SK-N-SH (cell line): ENCODE measurements at regions not wholly inside any gene's neighbourhood (a gene's known extent, or its start where the extent isn't known, plus 50 kb on each side); places are given as distances from the start of the nearest gene placed in this dataset.

Experiments used
- CTCF ChIA-PET: fragments of 300-600, 350-600 bp; formaldehyde crosslinking; extraction: SDS; loops from one replicate; lab custom pipeline; 2021; lab: Yijun Ruan, JAX
- POLR2A ChIA-PET: fragments of 350-600 bp; sonication (Branson Sonifier 250); formaldehyde crosslinking; extraction: SDS; loops from one replicate; lab custom pipeline; 2020; ENCODE audit warnings: antibody characterized with exemption, inconsistent platforms; lab: Yijun Ruan, JAX
- DNase-seq: peaks from one replicate; pipeline ENCODE4 v3.0.0; 2012
- H2AFZ ChIP-seq: fragments of 200-600 bp; sonication (generic); 2 replicates; pipeline ENCODE4 v1.8.1; 2016; ENCODE audit warnings: antibody characterized with exemption, mild to moderate bottlenecking, low read depth
- H3F3A ChIP-seq: fragments of 200-600 bp; sonication (generic); replicated peaks from 2 replicates; pipeline ENCODE3; 2016; ENCODE audit warnings: antibody characterized with exemption, mild to moderate bottlenecking; ENCODE audit not compliant: insufficient read depth
- H3K27ac ChIP-seq, 2 experiments: fragments of 200-500 bp in 1 of 2; fragments of 200-600 bp in 1 of 2; sonication (Bioruptor generic) in 1 of 2; sonication (generic), shearing (Covaris generic) in 1 of 2; 2 replicates each; pipeline versions ENCODE4 v1.5.1 to v1.6.1; 2014 to 2016; ENCODE audit warnings: low read depth in 2 of 2, inconsistent platforms in 1 of 2, low read length in 1 of 2, mild to moderate bottlenecking in 1 of 2, mixed read lengths in 1 of 2
- H3K27me3 ChIP-seq: fragments of 200-600 bp; sonication (generic), shearing (Covaris generic); 2 replicates; pipeline ENCODE4 v1.6.1; 2016; ENCODE audit warnings: mixed run types; ENCODE audit not compliant: insufficient read depth
- H3K36me3 ChIP-seq, 2 experiments: fragments of 200-500 bp in 1 of 2; fragments of 200-600 bp in 1 of 2; sonication (Bioruptor generic) in 1 of 2; sonication (generic) in 1 of 2; replicated peaks in 1 of 2; 2 replicates each; pipeline versions ENCODE3 to v1.5.1; 2014 to 2016; ENCODE audit warnings: low read length in 1 of 2, mild to moderate bottlenecking in 1 of 2; ENCODE audit not compliant: insufficient read depth in 2 of 2, control insufficient read depth in 1 of 2
- H3K4me1 ChIP-seq, 2 experiments: fragments of 200-500 bp in 1 of 2; fragments of 200-600 bp in 1 of 2; sonication (Bioruptor generic) in 1 of 2; sonication (generic), shearing (Covaris generic) in 1 of 2; 2 replicates each; pipeline versions ENCODE4 v1.5.1 to v1.6.1; 2014 to 2016; ENCODE audit warnings: low read depth in 1 of 2, low read length in 1 of 2, mixed run types in 1 of 2; ENCODE audit not compliant: insufficient read depth in 2 of 2, control insufficient read depth in 1 of 2
- H3K4me2 ChIP-seq: fragments of 200-600 bp; sonication (generic), shearing (Covaris generic); 2 replicates; pipeline ENCODE4 v1.6.1; 2017; ENCODE audit warnings: mixed run types
- H3K4me3 ChIP-seq, 2 experiments: fragments of 200-500 bp in 1 of 2; fragments of 200-600 bp in 1 of 2; sonication (Bioruptor generic) in 1 of 2; sonication (generic), shearing (Covaris generic) in 1 of 2; 2 replicates each; pipeline versions ENCODE4 v1.5.1 to v1.8.1; 2014 to 2016; ENCODE audit warnings: low read depth in 2 of 2, inconsistent platforms in 1 of 2, low read length in 1 of 2, mild to moderate bottlenecking in 1 of 2, mixed read lengths in 1 of 2, moderate library complexity in 1 of 2
- H3K79me2 ChIP-seq: fragments of 200-600 bp; sonication (generic); 2 replicates; pipeline ENCODE4 v1.8.1; 2017; ENCODE audit warnings: mild to moderate bottlenecking; ENCODE audit not compliant: insufficient read depth
- H3K9ac ChIP-seq: fragments of 200-600 bp; sonication (generic); 2 replicates; pipeline ENCODE4 v1.6.1; 2017; ENCODE audit warnings: mixed run types
- H3K9me2 ChIP-seq: fragments of 200-600 bp; sonication (generic); 2 replicates; pipeline ENCODE4 v1.6.1; 2017; ENCODE audit warnings: mixed run types
- H3K9me3 ChIP-seq: fragments of 200-600 bp; sonication (generic); 2 replicates; pipeline ENCODE4 v1.6.1; 2017; ENCODE audit warnings: mixed run types, mild to moderate bottlenecking, moderate library complexity
- H4K20me1 ChIP-seq: fragments of 200-600 bp; sonication (generic); 2 replicates; pipeline ENCODE4 v1.6.1; 2017; ENCODE audit warnings: mild to moderate bottlenecking, mixed run types; ENCODE audit not compliant: insufficient read depth
- CHD2 ChIP-seq: fragments of 150-350 bp; IDR thresholded peaks from 2 replicates; pipeline ENCODE4 v1.6.1; 2018; ENCODE audit warnings: low read length; ENCODE audit not compliant: partially characterized antibody
- FOSL2 ChIP-seq: IDR thresholded peaks from 2 replicates; pipeline ENCODE4 v1.4.0; 2012; ENCODE audit warnings: low read depth, mild to moderate bottlenecking, moderate library complexity, borderline replicate concordance
- FOXJ3 ChIP-seq: sonication (generic); formaldehyde crosslinking; IDR thresholded peaks from 2 replicates; pipeline ENCODE4 v1.5.1; 2020; ENCODE audit warnings: mild to moderate bottlenecking, missing genetic modification reagents
- FOXM1 ChIP-seq: IDR thresholded peaks from 2 replicates; pipeline ENCODE4 v1.4.0; 2012; ENCODE audit warnings: low read depth, mild to moderate bottlenecking
- GATA2 ChIP-seq: sonication (generic); formaldehyde crosslinking; IDR thresholded peaks from 2 replicates; pipeline ENCODE4 v1.5.0; 2020; ENCODE audit warnings: mild to moderate bottlenecking, missing genetic modification reagents
- IRF3 ChIP-seq: fragments of 150-350 bp; IDR thresholded peaks from 2 replicates; pipeline ENCODE4 v1.6.1; 2016; ENCODE audit warnings: mild to moderate bottlenecking, low read depth, low read length
- JUND ChIP-seq: IDR thresholded peaks from 2 replicates; pipeline ENCODE4 v1.4.0; 2012
- MEF2A ChIP-seq: IDR thresholded peaks from 2 replicates; pipeline ENCODE4 v1.4.0; 2012; ENCODE audit warnings: low read depth, borderline replicate concordance
- NRF1 ChIP-seq: IDR thresholded peaks from 2 replicates; pipeline ENCODE4 v1.6.1; 2012; ENCODE audit warnings: low read depth, mild to moderate bottlenecking, low read length
- RCOR1 ChIP-seq: fragments of 150-350 bp; IDR thresholded peaks from 2 replicates; pipeline ENCODE4 v1.6.1; 2017; ENCODE audit warnings: antibody characterized with exemption, low read length
- REST ChIP-seq: IDR thresholded peaks from 2 replicates; pipeline ENCODE4 v1.6.1; 2012; ENCODE audit warnings: mild to moderate bottlenecking, low read depth, low read length, moderate library complexity
- RXRA ChIP-seq: IDR thresholded peaks from 2 replicates; pipeline ENCODE4 v1.4.0; 2012; ENCODE audit warnings: low read depth, mild to moderate bottlenecking, borderline replicate concordance
- SMC3 ChIP-seq: IDR thresholded peaks from 2 replicates; pipeline ENCODE4 v1.6.1; 2012; ENCODE audit warnings: low read depth, low read length, improper control_type of control experiment
- TAF1 ChIP-seq: IDR thresholded peaks from 2 replicates; pipeline ENCODE4 v1.6.1; 2012; ENCODE audit warnings: low read depth, mild to moderate bottlenecking, low read length, moderate library complexity, borderline replicate concordance
- TCF12 ChIP-seq: IDR thresholded peaks from 2 replicates; pipeline ENCODE4 v1.4.0; 2012
- YY1 ChIP-seq: IDR thresholded peaks from 2 replicates; pipeline ENCODE4 v1.4.0; 2012; ENCODE audit warnings: low read depth, mild to moderate bottlenecking
- WGBS: methylation state at CpG from one replicate; pipeline ENCODE4 v1.1.6; 2017; ENCODE audit warnings: low lambda C conversion rate; 5-methylcytosine and 5-hydroxymethylcytosine counted together
- TF ChIP-seq, protein P1 (sequence below): IDR thresholded peaks from 2 replicates; pipeline ENCODE4 v1.4.0; 2012; ENCODE audit warnings: low read depth

GRCh38 chr1:4268889-4269284 lies 368.8 kb upstream of the C1orf174 start:
- H3K27me3 ChIP-seq, result no peaks in the 10 kb centered on the region
- H2AFZ ChIP-seq, result no peak overlapping the region
- H3K4me1 ChIP-seq, result no peaks in the 10 kb centered on the region
- no peaks in the 10 kb centered on the region for H3K36me3 ChIP-seq
- WGBS, result 43% methylated on average over 9 of the region's 9 CpGs
- no peak overlapping the region for H3K4me2 ChIP-seq
- no peak for DNase-seq
- ChIA-PET POLR2A (no interaction called here), CTCF (interaction anchor here (0.6 to 1.4 kb wide), 4 partner anchors 10 to 851 kb away, joined by 3 read pairs; no protein-coding TSS in a partner anchor)
- no peaks in the 10 kb centered on the region for H3F3A ChIP-seq
- H3K4me3 ChIP-seq, result no peak overlapping the region
- H3K9me3 ChIP-seq, result no peaks in the 10 kb centered on the region
- H3K9ac ChIP-seq, result no peak overlapping the region
- no peaks in the 10 kb centered on the region for H3K79me2 ChIP-seq
- no peak for TF ChIP-seq TAF1
- TF ChIP-seq NRF1, result no peak
- no peak for TF ChIP-seq YY1
- TF ChIP-seq GATA2 (CRISPR knock-in tag), result no peak
- TF ChIP-seq SMC3, result no peak
- TF ChIP-seq, protein P1, sequence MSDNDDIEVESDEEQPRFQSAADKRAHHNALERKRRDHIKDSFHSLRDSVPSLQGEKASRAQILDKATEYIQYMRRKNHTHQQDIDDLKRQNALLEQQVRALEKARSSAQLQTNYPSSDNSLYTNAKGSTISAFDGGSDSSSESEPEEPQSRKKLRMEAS, result no peak
- no peak for TF ChIP-seq RCOR1
- no peak for TF ChIP-seq CHD2
- no peak for TF ChIP-seq FOXJ3
- no peak for TF ChIP-seq TCF12
- TF ChIP-seq JUND, result no peak
- no peak for TF ChIP-seq RXRA
- TF ChIP-seq REST, result no peak
- TF ChIP-seq FOXM1, result no peak
- no peak for TF ChIP-seq MEF2A
- TF ChIP-seq IRF3, result no peak
- H3K9me2 ChIP-seq, result no peaks in the 10 kb centered on the region
- H4K20me1 ChIP-seq, result no peaks in the 10 kb centered on the region
- H3K27ac ChIP-seq, result no peak overlapping the region

DNA sequence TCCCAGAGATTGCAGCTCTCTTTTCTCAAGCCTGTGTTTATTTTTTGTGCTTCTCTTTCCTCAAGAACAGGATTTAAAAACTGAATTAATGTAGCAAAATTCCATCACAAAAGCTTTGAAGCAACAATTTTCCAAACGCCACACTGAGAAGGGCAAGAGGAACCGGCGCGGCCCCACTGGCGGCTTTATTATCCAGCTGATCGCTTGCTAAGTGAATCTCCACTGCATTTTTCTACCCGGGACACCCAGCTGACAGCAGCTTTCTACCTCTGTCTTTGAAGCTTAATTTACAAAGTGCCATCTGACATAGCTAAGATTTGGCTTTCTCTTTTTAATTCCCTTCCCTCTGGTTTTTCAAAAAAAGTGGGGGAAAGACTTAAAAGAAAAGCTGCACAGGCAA lies 369.3 kb upstream of the C1orf174 start:
- Histone ChIP-seq H4K20me1 (no peaks in the 10 kb centered on the region), H3K9me3 (no peaks in the 10 kb centered on the region), H3K9me2 (no peaks in the 10 kb centered on the region), H3K4me1 (no peaks in the 10 kb centered on the region), H3K4me3 (no peak overlapping the region), H3F3A (no peaks in the 10 kb centered on the region), H3K27ac (no peak overlapping the region), H3K4me2 (no peak overlapping the region)
- CTCF ChIA-PET, result interaction anchor here (1.2 to 1.4 kb wide), 3 partner anchors 11 to 14 kb away, joined by 3 read pairs; no protein-coding TSS in a partner anchor
- POLR2A ChIA-PET, result no interaction called here
- TF ChIP-seq CHD2 (no peak), FOSL2 (no peak)
- TF ChIP-seq, all 33 proteins: peak for 0
- Histone ChIP-seq H3K36me3 (no peaks in the 10 kb centered on the region), H3K9ac (no peak overlapping the region), H2AFZ (no peak overlapping the region), H3K79me2 (no peaks in the 10 kb centered on the region), H3K27me3 (no peaks in the 10 kb centered on the region)
- DNase-seq, result no peak
- 59% methylated on average over 7 of the region's 7 CpGs for WGBS
